OCI-LY3 (cell line): ENCODE measurements at regions not wholly inside any gene's neighbourhood (a gene's known extent, or its start where the extent isn't known, plus 50 kb on each side); places are given as distances from the start of the nearest gene placed in this dataset.

Experiments
- CTCF ChIP-seq: fragments of 200-600, 300-600 bp; sonication (generic); IDR thresholded peaks from 2 replicates; pipeline ENCODE4 v1.5.1; 2014; ENCODE audit warnings: antibody characterized with exemption, low read length, low read depth
- EZH2phosphoT487 ChIP-seq: fragments of 200-600 bp; shearing (Covaris generic); IDR thresholded peaks from 2 replicates; pipeline ENCODE4 v1.6.1; 2018; ENCODE audit warnings: antibody characterized with exemption, mixed run types, low read depth

GRCh38 chr10:131425752-131426533, 114.4 kb upstream of the TCERG1L start:
- no peak for TF ChIP-seq CTCF
- no peak for TF ChIP-seq EZH2phosphoT487
